ENCODE measurements at regions not wholly inside any gene's neighbourhood (a gene's known extent, or its start where the extent isn't known, plus 50 kb on each side); places are given as distances from the start of the nearest gene placed in this dataset.
"Not testable (repeated sequence)": the region's sequence is repeated elsewhere in the genome, so short reads cannot be mapped to it uniquely, and the experiment has no call there.

GRCh38 chr18:66271962-66272361, 331.9 kb downstream of the CDH19 start:
- DNase-seq (ENCODE audit: low read depth), result no peak
- FAIRE-seq, result no peak
- TF ChIP-seq CTCF (IDR thresholded peaks at IDR 0.05; ENCODE audit: insufficient read depth, low read length, severe bottlenecking), result no peak
- no peaks in the 10 kb centered on the region for H3K27me3 ChIP-seq (ENCODE audit: control insufficient read depth, insufficient read depth, low read length)
- no peaks in the 10 kb centered on the region for H3K36me3 ChIP-seq (ENCODE audit: control insufficient read depth, insufficient read depth, low read length)
- no peak overlapping the region for H3K4me3 ChIP-seq (ENCODE audit: low read depth, low read length)

- FAIRE-seq (no peak), DNase-seq (ENCODE audit: low read depth) (peak; percentile 25)
- Histone ChIP-seq H3K27me3 (ENCODE audit: control insufficient read depth, insufficient read depth, low read length) (no peaks in the 10 kb centered on the region), H3K36me3 (ENCODE audit: control insufficient read depth, insufficient read depth, low read length) (no peaks in the 10 kb centered on the region), H3K4me3 (ENCODE audit: low read depth, low read length) (no peak overlapping the region)
- no peak for TF ChIP-seq CTCF (IDR thresholded peaks at IDR 0.05; ENCODE audit: insufficient read depth, low read length, severe bottlenecking)
These were observed 339.8 kb downstream of the CDH19 start for GRCh38 chr18:66264130-66264529.

- Histone ChIP-seq H3K4me3 (ENCODE audit: low read depth, low read length) (no peak overlapping the region), H3K36me3 (ENCODE audit: control insufficient read depth, insufficient read depth, low read length) (no peaks in the 10 kb centered on the region), H3K27me3 (ENCODE audit: control insufficient read depth, insufficient read depth, low read length) (no peaks in the 10 kb centered on the region)
- no peak for DNase-seq (ENCODE audit: low read depth)
- FAIRE-seq, result no peak
- no peak for TF ChIP-seq CTCF (IDR thresholded peaks at IDR 0.05; ENCODE audit: insufficient read depth, low read length, severe bottlenecking)
These were observed 349.8 kb downstream of the CDH19 start for GRCh38 chr18:66254121-66254520.

GRCh38 chr18:66252703-66253102, 351.2 kb downstream of the CDH19 start:
- Histone ChIP-seq H3K27me3 (ENCODE audit: control insufficient read depth, insufficient read depth, low read length) (no peaks in the 10 kb centered on the region), H3K4me3 (ENCODE audit: low read depth, low read length) (no peak overlapping the region), H3K36me3 (ENCODE audit: control insufficient read depth, insufficient read depth, low read length) (no peaks in the 10 kb centered on the region)
- FAIRE-seq (no peak), DNase-seq (ENCODE audit: low read depth) (no peak)
- TF ChIP-seq CTCF (IDR thresholded peaks at IDR 0.05; ENCODE audit: insufficient read depth, low read length, severe bottlenecking), result no peak

- no peaks in the 10 kb centered on the region for H3K27me3 ChIP-seq (ENCODE audit: control insufficient read depth, insufficient read depth, low read length)
- DNase-seq (ENCODE audit: low read depth) (peak; percentile 2), FAIRE-seq (no peak)
- H3K36me3 ChIP-seq (ENCODE audit: control insufficient read depth, insufficient read depth, low read length), result no peaks in the 10 kb centered on the region
- no peak overlapping the region for H3K4me3 ChIP-seq (ENCODE audit: low read depth, low read length)
- no peak for TF ChIP-seq CTCF (IDR thresholded peaks at IDR 0.05; ENCODE audit: insufficient read depth, low read length, severe bottlenecking)
These were observed 368.7 kb downstream of the CDH19 start for GRCh38 chr18:66235206-66235605.

- Histone ChIP-seq H3K36me3 (ENCODE audit: control insufficient read depth, insufficient read depth, low read length) (no peaks in the 10 kb centered on the region), H3K4me3 (ENCODE audit: low read depth, low read length) (no peak overlapping the region), H3K27me3 (ENCODE audit: control insufficient read depth, insufficient read depth, low read length) (no peaks in the 10 kb centered on the region)
- FAIRE-seq (no peak), DNase-seq (ENCODE audit: low read depth) (peak; percentile 74)
- no peak for TF ChIP-seq CTCF (IDR thresholded peaks at IDR 0.05; ENCODE audit: insufficient read depth, low read length, severe bottlenecking)
These were observed 377.1 kb downstream of the CDH19 start for GRCh38 chr18:66226782-66227181.

- not testable (repeated sequence) for H3K36me3 ChIP-seq (ENCODE audit: control insufficient read depth, insufficient read depth, low read length); H3K27me3 ChIP-seq (ENCODE audit: control insufficient read depth, insufficient read depth, low read length); DNase-seq (ENCODE audit: low read depth); FAIRE-seq; H3K4me3 ChIP-seq (ENCODE audit: low read depth, low read length)
These were observed 380.6 kb downstream of the CDH19 start for GRCh38 chr18:66223317-66223716.

Data from bronchial epithelial cell (primary cell).